CD8-positive, alpha-beta memory T cell (primary cell): ENCODE measurements at regions not wholly inside any gene's neighbourhood (a gene's known extent, or its start where the extent isn't known, plus 50 kb on each side); places are given as distances from the start of the nearest gene placed in this dataset.

Source experiments
- CTCF ChIA-PET: fragments of 350-600 bp; sonication (Branson Sonifier 250); formaldehyde crosslinking; loops from one replicate; lab custom pipeline; 2021; ENCODE audit warnings: antibody characterized with exemption; lab: Charles Lee
- POLR2A ChIA-PET: fragments of 350-600 bp; sonication (Branson Sonifier 250); formaldehyde crosslinking; loops from one replicate; lab custom pipeline; 2021; ENCODE audit warnings: antibody characterized with exemption; lab: Charles Lee
- DNase-seq, 5 donors: peaks; one replicate each; pipeline versions ENCODE4 v3.0.0 to v3.0.0-alpha.2; 2020 to 2022; ENCODE audit warnings: mixed read lengths in 1 of 5
- H3K27ac ChIP-seq: one replicate; pipeline ENCODE4 v1.7.0; 2013; ENCODE audit warnings: low read depth, mild to moderate bottlenecking, low read length, moderate library complexity
- H3K27me3 ChIP-seq: 2 replicates; pipeline ENCODE4 v1.7.0; 2013; ENCODE audit warnings: low read length, mild to moderate bottlenecking; ENCODE audit not compliant: insufficient read depth, poor library complexity, severe bottlenecking
- H3K36me3 ChIP-seq: 2 replicates; pipeline ENCODE4 v1.7.0; 2013; ENCODE audit warnings: mild to moderate bottlenecking, low read length, moderate library complexity; ENCODE audit not compliant: insufficient read depth
- H3K4me1 ChIP-seq: 2 replicates; pipeline ENCODE4 v1.7.0; 2013; ENCODE audit warnings: mild to moderate bottlenecking, low read length, moderate library complexity; ENCODE audit not compliant: insufficient read depth
- H3K4me3 ChIP-seq: 2 replicates; pipeline ENCODE4 v1.7.0; 2013; ENCODE audit warnings: mild to moderate bottlenecking, low read length
- H3K9me3 ChIP-seq: 2 replicates; pipeline ENCODE4 v1.7.0; 2013; ENCODE audit warnings: mild to moderate bottlenecking, low read length
- H3K27ac Mint-ChIP-seq, 8 donors: one replicate each; pipeline ENCODE4 v1.8.0; 2020 to 2021; ENCODE audit warnings: mixed read lengths in 8 of 8, mild to moderate bottlenecking in 6 of 8, inconsistent platforms in 3 of 8, moderate library complexity in 3 of 8
- H3K27me3 Mint-ChIP-seq, 2 donors: one replicate each; pipeline ENCODE4 v1.8.0; 2020 to 2021; ENCODE audit warnings: mixed read lengths in 2 of 2, mild to moderate bottlenecking in 1 of 2, moderate library complexity in 1 of 2
- H3K36me3 Mint-ChIP-seq, 3 donors: one replicate each; pipeline ENCODE4 v1.8.0; 2020 to 2021; ENCODE audit warnings: mixed read lengths in 3 of 3, inconsistent platforms in 1 of 3, mild to moderate bottlenecking in 1 of 3
- H3K4me1 Mint-ChIP-seq, 3 donors: one replicate each; pipeline ENCODE4 v1.8.0; 2020 to 2021; ENCODE audit warnings: mixed read lengths in 3 of 3, inconsistent platforms in 1 of 3, mild to moderate bottlenecking in 1 of 3
- H3K4me3 Mint-ChIP-seq, 7 donors: one replicate each; pipeline ENCODE4 v1.8.0; 2020 to 2021; ENCODE audit warnings: mixed read lengths in 7 of 7, mild to moderate bottlenecking in 6 of 7, moderate library complexity in 4 of 7, inconsistent platforms in 2 of 7
- H3K9me3 Mint-ChIP-seq, 5 donors: one replicate each; pipeline ENCODE4 v1.8.0; 2020 to 2022; ENCODE audit warnings: mixed read lengths in 5 of 5, mild to moderate bottlenecking in 3 of 5, moderate library complexity in 2 of 5, inconsistent platforms in 1 of 5

DNA sequence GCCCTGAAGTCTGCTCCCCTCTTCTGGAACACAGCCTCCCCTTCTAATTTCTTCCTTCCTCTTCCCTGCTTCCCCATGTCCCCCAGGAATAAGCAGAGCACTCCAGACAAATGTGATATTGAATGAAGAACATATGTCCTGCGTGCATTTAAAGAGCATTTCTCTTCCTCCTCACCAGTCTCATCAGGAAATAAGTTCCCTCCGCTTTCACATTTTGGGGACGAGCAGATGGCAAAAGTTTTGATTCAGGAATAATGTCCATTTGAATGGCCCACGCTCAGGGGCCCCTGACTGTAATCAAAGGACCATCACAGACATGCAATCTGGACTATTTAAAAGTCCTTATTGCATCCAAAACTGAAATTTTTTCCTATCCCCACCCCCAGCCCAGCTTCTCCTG is 316.1 kb downstream of the CDK5RAP2 start:
- CTCF ChIA-PET = interaction anchor here (1.2 kb wide), 1 partner anchor 15 kb away, joined by 3 read pairs; no protein-coding TSS in a partner anchor
- DNase-seq = no peak
- Mint-ChIP-seq H3K9me3 (peaks cover 0 to 7% (median 2%) of the 10 kb centered on the region in 5 donors), H3K27ac (no peak overlapping the region), H3K36me3 (no peaks in the 10 kb centered on the region), H3K4me1 (no peaks in the 10 kb centered on the region), H3K4me3 (no peak overlapping the region), H3K27me3 (peaks cover 0 to 3% of the 10 kb centered on the region in 2 donors)
- Histone ChIP-seq H3K27me3 (no peaks in the 10 kb centered on the region), H3K36me3 (no peaks in the 10 kb centered on the region), H3K4me3 (no peak overlapping the region), H3K9me3 (no peaks in the 10 kb centered on the region), H3K27ac (no peak overlapping the region), H3K4me1 (no peaks in the 10 kb centered on the region)
- POLR2A ChIA-PET = no interaction called here

DNA sequence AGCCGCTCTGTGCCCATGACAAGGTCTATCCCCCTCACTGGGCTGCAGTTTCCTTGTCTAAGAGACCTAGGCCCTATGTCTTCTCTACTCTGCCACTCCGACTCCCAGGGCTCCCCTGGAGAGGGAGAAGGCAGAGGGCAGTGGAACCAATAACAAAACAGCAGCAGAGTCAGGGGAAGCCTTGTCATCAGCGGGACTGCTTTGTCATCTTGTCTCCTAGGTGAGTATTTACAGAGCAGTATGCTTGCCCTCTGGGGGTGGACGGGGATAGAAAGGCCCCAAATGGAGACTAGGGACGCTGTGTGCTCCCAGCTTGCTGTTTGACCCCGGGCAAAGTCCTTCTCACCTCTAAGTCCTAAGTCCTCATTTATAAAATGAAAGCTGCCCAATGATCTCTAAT is 318.5 kb downstream of the CDK5RAP2 start:
- no peaks in the 10 kb centered on the region for H3K4me1 ChIP-seq
- no peak overlapping the region for H3K4me3 ChIP-seq
- no peaks in the 10 kb centered on the region for H3K36me3 ChIP-seq
- Mint-ChIP-seq H3K4me1 (no peaks in the 10 kb centered on the region), H3K27me3 (peaks cover 0 to 5% of the 10 kb centered on the region in 2 donors), H3K4me3 (no peak overlapping the region), H3K9me3 (peaks cover 0 to 5% (median 0%) of the 10 kb centered on the region in 5 donors), H3K27ac (no peak overlapping the region), H3K36me3 (no peaks in the 10 kb centered on the region)
- H3K27me3 ChIP-seq = no peaks in the 10 kb centered on the region
- DNase-seq = no peak
- H3K27ac ChIP-seq = no peak overlapping the region
- no peaks in the 10 kb centered on the region for H3K9me3 ChIP-seq
- ChIA-PET POLR2A (no interaction called here), CTCF (no interaction called here)

DNA sequence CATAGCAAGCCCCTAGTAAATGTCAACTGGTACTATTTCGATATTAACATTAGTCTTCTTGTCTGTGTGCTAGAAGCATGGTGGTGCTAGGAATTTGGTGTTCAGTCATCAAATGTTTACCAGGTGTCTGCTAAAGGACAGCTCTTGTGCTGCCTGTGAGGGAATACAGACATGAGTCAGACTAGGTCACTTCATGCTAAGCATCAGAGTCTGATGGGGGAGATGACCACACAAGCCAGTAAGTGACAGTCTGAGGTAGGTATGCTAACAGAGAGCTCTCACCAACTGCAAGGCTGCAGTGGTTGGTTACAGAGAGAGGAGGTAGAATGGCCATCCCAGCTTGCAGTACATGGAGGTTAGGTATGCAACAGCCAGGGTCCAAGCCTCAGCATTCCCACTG is 320.9 kb downstream of the CDK5RAP2 start:
- POLR2A ChIA-PET = no interaction called here
- H3K4me3 Mint-ChIP-seq = no peak overlapping the region
- Histone ChIP-seq H3K27ac (no peak overlapping the region), H3K4me1 (no peaks in the 10 kb centered on the region), H3K36me3 (no peaks in the 10 kb centered on the region), H3K27me3 (no peaks in the 10 kb centered on the region), H3K9me3 (no peaks in the 10 kb centered on the region), H3K4me3 (no peak overlapping the region)
- peaks cover 3 to 4% of the 10 kb centered on the region in 2 donors for H3K27me3 Mint-ChIP-seq
- peaks cover 0 to 2% (median 0%) of the 10 kb centered on the region in 5 donors for H3K9me3 Mint-ChIP-seq
- H3K36me3 Mint-ChIP-seq = no peaks in the 10 kb centered on the region
- H3K27ac Mint-ChIP-seq = no peak overlapping the region
- CTCF ChIA-PET = no interaction called here
- DNase-seq = no peak
- H3K4me1 Mint-ChIP-seq = no peaks in the 10 kb centered on the region

DNA sequence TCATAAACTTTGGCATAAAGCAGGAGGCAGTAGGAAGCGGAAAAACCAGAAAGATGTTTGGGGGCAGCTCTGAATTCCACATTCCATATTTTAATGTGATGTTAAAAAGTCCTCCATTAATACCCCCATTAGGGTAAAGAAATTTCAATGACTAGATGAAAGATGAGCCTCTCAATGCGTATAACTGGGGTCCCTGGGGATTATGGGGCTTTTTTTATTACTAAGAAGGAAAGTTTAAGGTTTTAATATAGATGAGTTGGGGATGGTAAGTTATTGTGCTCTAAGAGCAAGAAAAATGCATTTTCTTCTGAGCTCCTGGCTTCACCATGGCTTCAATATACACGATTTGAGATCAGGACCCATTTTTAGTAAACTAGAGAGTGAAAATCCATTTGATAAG is 321.9 kb downstream of the CDK5RAP2 start:
- POLR2A ChIA-PET = no interaction called here

DNA sequence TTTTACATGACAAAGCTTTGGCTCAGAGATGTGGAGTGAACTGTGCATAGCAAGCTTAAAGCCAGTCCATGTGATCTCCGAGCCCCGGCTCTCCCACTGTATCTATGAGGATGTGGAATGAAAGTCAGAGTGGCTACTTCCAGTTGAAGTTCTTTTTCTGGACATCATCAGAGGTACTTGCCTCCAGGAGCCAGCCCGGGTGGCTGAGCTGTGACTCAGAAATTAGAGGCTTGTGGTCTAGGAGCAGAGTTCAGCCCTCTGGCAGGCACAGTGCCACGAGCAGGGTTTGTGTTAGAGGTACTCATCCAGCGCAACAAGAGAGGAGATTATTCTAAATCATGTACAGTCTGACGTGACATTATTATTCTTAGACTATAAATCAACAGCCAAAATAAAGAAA is 322.5 kb downstream of the CDK5RAP2 start:
- H3K36me3 Mint-ChIP-seq = no peaks in the 10 kb centered on the region
- Histone ChIP-seq H3K9me3 (no peaks in the 10 kb centered on the region), H3K27me3 (no peaks in the 10 kb centered on the region), H3K4me3 (no peak overlapping the region), H3K4me1 (no peaks in the 10 kb centered on the region), H3K36me3 (no peaks in the 10 kb centered on the region), H3K27ac (no peak overlapping the region)
- no peak for DNase-seq
- H3K4me1 Mint-ChIP-seq = no peaks in the 10 kb centered on the region
- no peak overlapping the region for H3K27ac Mint-ChIP-seq
- H3K27me3 Mint-ChIP-seq = peaks cover 3 to 15% of the 10 kb centered on the region in 2 donors
- CTCF ChIA-PET = no interaction called here
- H3K9me3 Mint-ChIP-seq = peaks cover 0 to 2% (median 0%) of the 10 kb centered on the region in 5 donors
- POLR2A ChIA-PET = no interaction called here
- no peak overlapping the region for H3K4me3 Mint-ChIP-seq

More for the DNA sequence above, 321.9 kb downstream of the CDK5RAP2 start:
- no peak overlapping the region for H3K27ac ChIP-seq
- H3K4me3 ChIP-seq = no peak overlapping the region
- no peaks in the 10 kb centered on the region for H3K4me1 Mint-ChIP-seq
- H3K36me3 Mint-ChIP-seq = no peaks in the 10 kb centered on the region
- H3K9me3 Mint-ChIP-seq = peaks cover 0 to 2% (median 0%) of the 10 kb centered on the region in 5 donors
- H3K4me3 Mint-ChIP-seq = no peak overlapping the region
- H3K27ac Mint-ChIP-seq = no peak overlapping the region
- H3K27me3 Mint-ChIP-seq = peaks cover 3 to 11% of the 10 kb centered on the region in 2 donors
- no peaks in the 10 kb centered on the region for H3K9me3 ChIP-seq
- no peaks in the 10 kb centered on the region for H3K4me1 ChIP-seq
- CTCF ChIA-PET = no interaction called here
- no peak for DNase-seq
- no peaks in the 10 kb centered on the region for H3K27me3 ChIP-seq
- no peaks in the 10 kb centered on the region for H3K36me3 ChIP-seq

DNA sequence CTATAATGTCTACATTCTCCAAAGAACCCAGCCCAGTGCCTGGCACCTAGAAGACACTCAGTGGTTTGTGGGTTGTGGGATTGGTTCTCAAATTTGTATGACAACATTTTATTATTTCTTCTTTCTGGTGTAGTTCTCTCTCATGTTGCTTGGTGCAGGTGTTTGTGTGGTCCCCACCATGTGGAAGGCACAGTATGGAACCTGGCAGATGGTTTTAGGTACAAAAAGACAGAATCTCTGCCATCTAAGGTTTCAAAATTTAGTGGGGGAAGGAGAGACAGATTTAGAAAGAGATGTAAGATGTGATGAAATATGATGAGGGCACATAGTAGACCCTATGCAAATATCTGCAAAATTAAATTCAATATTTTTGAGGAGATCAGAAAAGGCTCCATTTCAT is 323.8 kb downstream of the CDK5RAP2 start:
- Mint-ChIP-seq H3K4me3 (no peak overlapping the region), H3K27me3 (peaks cover 3 to 20% of the 10 kb centered on the region in 2 donors), H3K4me1 (no peaks in the 10 kb centered on the region), H3K9me3 (peaks cover 0 to 2% (median under 1%) of the 10 kb centered on the region in 5 donors), H3K27ac (no peak overlapping the region), H3K36me3 (no peaks in the 10 kb centered on the region)
- no peak for DNase-seq
- no peaks in the 10 kb centered on the region for H3K9me3 ChIP-seq
- no peaks in the 10 kb centered on the region for H3K4me1 ChIP-seq
- no peaks in the 10 kb centered on the region for H3K36me3 ChIP-seq
- ChIA-PET POLR2A (no interaction called here), CTCF (no interaction called here)
- no peak overlapping the region for H3K4me3 ChIP-seq
- no peak overlapping the region for H3K27ac ChIP-seq
- H3K27me3 ChIP-seq = no peaks in the 10 kb centered on the region

DNA sequence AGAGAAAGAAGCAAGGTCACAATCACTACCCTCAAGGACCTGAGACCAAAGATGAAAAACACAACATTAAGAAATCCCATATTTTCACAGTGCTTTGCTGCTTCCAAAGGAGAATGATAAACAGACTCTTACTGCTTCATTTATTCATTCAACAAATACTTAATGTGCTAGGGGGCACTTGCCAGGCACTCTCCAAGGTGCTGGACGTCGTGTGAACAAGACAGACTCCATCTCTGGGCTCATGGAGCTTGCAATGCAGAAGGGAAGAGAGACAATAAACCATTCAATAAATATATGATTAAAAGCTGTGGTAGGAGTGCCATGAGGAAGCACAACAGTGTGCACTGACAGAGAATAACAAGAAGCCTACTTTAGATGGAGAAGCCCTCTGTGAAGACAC is 327.7 kb downstream of the CDK5RAP2 start:
- Histone ChIP-seq H3K4me1 (no peaks in the 10 kb centered on the region), H3K36me3 (no peaks in the 10 kb centered on the region), H3K27ac (no peak overlapping the region), H3K27me3 (no peaks in the 10 kb centered on the region), H3K9me3 (no peaks in the 10 kb centered on the region), H3K4me3 (no peak overlapping the region)
- Mint-ChIP-seq H3K36me3 (no peaks in the 10 kb centered on the region), H3K27ac (no peak overlapping the region), H3K27me3 (peaks cover 1 to 25% of the 10 kb centered on the region in 2 donors), H3K9me3 (peaks cover 0 to 5% (median 2%) of the 10 kb centered on the region in 5 donors), H3K4me3 (no peak overlapping the region), H3K4me1 (no peaks in the 10 kb centered on the region)
- ChIA-PET POLR2A (no interaction called here), CTCF (no interaction called here)
- no peak for DNase-seq

DNA sequence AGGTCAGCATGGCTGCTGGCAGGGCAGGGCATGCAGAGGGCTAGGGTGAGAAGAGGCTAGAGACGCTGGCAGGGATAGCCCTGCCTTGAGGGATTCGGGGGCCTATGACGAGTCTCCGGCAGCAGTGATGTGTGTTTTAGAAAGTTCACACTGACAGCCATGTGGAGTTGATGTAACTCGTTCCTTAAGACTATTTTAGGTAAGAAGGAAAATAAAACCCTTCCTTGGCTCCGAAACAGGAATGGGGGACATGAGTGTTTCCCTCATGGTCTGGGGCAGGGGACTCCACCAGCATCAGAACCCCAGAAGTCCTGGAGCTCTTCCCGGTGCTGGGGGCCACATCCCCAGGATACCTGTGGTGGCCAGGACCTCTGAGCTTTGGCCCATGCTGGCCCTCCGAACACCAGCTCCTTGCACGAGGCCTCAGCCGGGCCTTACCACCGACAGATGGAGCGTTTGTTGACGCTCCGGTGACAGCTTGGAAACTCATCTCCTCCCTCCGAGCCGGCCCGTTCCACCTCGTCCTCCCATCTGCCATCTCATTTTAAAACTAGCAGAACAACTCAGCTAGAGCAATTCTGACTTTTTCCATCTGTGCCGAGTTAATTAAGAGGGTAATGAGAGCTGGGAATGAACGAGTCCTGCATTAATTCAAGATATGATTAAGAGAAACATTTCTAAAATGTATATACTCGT is 337.7 kb downstream of the CDK5RAP2 start:
- CTCF ChIA-PET = no interaction called here
- no peak overlapping the region for H3K27ac ChIP-seq

More for the DNA sequence above, 337.7 kb downstream of the CDK5RAP2 start:
- H3K36me3 Mint-ChIP-seq = no peaks in the 10 kb centered on the region
- Histone ChIP-seq H3K9me3 (no peaks in the 10 kb centered on the region), H3K36me3 (no peaks in the 10 kb centered on the region), H3K4me3 (no peak overlapping the region), H3K4me1 (no peaks in the 10 kb centered on the region), H3K27me3 (no peaks in the 10 kb centered on the region)
- no peaks in the 10 kb centered on the region for H3K27me3 Mint-ChIP-seq
- no peaks in the 10 kb centered on the region for H3K4me1 Mint-ChIP-seq
- POLR2A ChIA-PET = no interaction called here
- no peak for DNase-seq
- no peak overlapping the region for H3K27ac Mint-ChIP-seq
- H3K9me3 Mint-ChIP-seq = peaks cover 0 to 6% (median 2%) of the 10 kb centered on the region in 5 donors
- no peak overlapping the region for H3K4me3 Mint-ChIP-seq
